Forelimb muscle (tissue), 1 donor: ENCODE measurements at regions not wholly inside any gene's neighbourhood (a gene's known extent, or its start where the extent isn't known, plus 50 kb on each side); places are given as distances from the start of the nearest gene placed in this dataset.
"Not testable (repeated sequence)": the region's sequence is repeated elsewhere in the genome, so short reads cannot be mapped to it uniquely, and the experiment has no call there.

Experiments used
- DNase-seq: peaks from one replicate; pipeline ENCODE4 v3.0.0-alpha.2; 2013; ENCODE audit warnings: low read depth

DNA sequence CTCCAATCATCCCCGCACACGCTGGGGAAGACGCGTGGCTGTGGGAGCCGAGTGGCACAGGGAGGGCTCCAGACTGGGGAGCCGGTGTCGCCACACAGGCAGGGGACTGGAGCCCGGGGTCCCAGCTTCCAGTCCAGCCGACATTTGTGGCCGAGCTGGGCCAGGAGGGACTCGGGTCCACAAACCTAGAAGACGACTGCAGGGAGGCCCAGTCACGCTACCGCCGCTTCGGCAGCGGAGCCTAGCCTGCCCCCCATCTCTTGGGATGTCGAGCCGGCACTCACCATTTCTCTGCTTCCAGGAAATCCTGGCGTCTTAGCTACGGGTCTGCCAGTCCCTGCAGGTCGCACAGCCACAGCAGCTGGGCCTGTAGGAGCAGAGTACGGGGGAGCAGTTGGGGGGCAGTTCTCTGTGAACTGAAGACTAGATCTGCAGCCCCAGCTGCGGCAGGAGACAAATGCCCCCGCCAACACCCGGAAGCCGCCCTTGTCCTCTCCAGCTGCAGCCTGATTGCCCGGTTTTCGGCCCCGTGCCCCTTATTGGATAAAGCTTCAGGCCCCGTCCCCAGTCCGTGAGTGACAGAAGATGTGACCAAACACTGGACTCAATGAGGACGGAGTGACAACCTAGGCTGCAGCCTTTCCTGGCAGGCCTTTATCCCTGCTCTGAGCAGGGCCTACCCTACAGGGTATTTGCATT lies 270.7 kb downstream of the ZNF33B start:
- peak; percentile 36 for DNase-seq

DNA sequence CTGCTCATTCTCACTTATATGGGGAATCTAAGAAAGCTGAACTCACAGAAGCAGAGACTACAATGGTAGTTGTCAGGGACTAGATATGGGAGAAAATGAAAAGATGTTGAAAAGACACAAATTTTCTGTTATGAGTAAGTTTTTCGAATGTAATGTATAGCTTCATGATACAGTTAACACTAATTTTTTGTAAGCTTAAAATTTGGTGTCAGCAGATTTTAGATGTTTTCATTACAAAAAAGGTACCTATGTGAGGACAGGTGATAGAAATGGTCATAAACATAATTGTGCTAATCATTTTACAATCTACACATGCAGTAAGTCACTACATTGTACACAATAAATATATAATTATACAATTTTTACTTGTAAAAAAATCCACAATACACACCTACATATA lies 286.6 kb downstream of the ZNF33B start:
- DNase-seq = no peak

DNA sequence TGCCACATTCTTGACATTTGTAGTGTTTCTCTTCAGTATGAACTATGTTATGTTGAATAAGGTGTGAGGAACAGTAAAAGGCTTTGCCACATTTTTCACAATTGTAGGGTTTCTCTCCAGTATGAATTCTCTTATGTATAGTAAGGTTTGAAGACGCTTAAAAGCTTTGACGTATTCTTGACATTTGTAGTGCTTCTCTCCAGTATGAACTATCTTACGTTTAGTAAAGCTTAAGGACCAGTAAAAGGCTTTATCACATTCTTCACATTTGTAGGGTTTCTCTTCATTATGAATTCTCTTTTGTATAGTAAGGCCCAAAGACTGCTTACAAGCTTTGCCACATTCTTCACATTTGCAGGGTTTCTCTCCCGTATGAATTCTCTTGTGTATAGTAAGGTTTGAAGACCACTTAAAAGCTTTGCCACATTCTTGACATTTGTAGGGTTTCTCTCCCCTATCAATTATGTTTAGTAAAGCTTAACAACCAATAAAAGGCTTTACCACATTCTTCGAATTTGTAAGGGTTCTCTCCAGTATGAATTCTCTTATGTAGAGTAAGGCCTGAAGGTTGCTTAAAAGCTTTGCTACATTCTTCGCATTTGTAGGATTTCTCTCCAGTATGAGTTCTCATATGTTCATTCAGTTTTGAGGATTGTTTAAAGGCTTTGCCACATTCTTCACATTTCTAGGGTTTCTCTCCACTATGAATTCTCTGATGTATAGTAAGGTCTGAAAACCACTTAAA lies 301.6 kb downstream of the ZNF33B start:
- not testable (repeated sequence) for DNase-seq

DNA sequence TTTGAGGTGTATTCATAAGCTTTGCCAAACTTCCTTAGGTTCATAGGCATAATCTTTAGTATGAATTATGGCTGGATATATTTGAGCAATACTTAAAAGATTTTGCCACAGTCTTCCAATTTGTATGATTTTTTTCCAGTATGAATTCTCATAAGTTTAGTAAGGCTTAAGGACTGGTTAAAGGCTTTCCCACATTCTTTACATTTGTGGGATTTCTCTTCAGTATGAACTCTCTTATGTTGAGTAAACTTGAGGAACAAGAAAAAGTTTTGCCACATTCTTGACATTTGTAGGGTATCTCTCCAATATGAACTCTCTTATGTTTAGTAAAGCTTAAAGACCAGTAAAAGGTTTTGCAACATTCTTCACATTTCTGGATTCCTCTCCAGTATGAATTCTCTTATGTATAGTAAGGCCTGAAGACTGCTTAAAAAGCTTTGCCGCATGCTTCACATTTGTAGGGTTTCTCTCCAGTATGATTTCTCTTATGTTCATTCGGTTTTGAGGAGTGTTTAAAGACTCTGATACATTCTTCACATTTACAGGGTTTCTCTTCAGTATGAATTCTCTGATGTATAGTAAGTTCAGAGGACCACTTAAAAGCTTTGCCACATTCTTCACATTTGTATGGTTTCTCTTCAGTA lies 302.6 kb downstream of the ZNF33B start:
- DNase-seq = not testable (repeated sequence)

DNA sequence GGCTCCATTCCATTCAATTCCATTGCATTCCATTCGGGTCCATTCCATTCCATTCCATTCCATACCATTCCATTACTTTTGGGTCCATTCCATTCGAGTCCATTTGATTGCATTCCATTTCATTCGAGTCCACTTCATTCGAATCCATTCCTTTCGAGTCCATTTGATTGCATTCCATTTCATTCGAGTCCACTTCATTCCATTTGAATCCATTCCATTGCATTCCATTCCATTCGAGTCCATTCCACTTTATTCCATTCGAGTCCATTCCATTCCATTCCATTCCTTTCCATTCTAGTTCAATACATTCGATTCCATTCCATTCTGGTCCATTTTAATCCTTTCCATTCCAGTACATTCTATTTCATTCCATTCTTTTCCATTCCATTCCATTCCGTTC lies 334.0 kb downstream of the ZNF33B start:
- no peak for DNase-seq

DNA sequence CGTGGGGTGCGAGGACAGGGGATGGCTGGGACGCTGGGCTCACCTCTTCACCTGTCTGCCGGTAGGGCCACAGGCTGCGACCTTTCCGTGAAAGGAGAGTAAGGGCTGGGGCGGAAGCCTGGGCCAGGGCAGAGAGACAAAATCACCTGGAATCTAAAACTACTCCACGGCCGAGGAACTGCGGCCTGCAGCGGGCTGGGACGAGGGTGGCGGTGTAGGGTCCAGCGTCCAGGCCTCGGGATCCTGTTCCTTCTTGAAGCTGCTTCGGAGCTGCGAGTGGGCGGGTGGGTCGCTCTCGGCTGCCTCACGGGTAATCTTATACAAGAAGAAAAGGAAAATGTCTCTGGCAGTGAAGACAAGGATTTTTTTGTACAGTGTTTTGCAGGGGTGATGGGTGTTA lies 356.5 kb downstream of the ZNF33B start:
- DNase-seq = not testable (repeated sequence)

DNA sequence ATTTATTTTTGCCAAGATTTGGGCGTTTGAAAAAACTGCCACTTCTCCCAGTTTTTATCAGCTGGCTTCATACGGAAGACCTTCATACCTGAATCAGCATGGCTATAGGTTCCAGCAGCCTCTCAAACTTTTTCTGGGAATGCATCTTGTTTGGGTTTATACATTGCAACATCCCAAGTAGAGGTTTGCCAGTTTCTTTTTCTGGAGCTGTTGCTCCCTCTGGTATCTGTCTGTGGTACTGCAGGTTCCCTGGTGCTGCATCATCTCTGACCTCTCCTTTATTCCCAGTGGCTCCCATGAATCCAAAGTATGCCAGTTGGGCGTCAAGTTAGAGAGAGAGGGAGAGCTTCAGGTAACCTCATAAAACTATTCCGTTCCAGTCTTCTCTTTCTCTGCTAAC lies 368.6 kb downstream of the ZNF33B start:
- DNase-seq = not testable (repeated sequence)

DNA sequence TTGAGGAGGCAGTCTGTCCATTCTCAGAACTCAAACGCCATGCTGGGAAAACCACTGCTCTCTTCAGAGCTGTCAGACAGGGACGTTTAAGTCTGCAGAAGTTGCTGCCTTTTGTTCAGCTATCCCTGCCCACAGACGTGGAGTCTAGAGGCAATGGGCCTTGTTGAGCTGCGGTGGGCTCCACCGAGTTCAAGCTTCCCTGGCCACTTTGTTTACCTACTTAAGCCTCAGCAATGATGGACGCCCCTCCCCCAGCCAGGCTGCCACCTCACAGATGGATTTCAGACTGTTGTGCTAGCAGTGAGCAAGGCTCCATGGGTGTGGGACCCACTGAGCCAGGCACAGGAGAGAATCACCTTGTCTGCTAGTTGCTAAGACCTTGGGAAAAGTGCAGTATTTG lies 375.1 kb downstream of the ZNF33B start:
- DNase-seq = not testable (repeated sequence)

DNA sequence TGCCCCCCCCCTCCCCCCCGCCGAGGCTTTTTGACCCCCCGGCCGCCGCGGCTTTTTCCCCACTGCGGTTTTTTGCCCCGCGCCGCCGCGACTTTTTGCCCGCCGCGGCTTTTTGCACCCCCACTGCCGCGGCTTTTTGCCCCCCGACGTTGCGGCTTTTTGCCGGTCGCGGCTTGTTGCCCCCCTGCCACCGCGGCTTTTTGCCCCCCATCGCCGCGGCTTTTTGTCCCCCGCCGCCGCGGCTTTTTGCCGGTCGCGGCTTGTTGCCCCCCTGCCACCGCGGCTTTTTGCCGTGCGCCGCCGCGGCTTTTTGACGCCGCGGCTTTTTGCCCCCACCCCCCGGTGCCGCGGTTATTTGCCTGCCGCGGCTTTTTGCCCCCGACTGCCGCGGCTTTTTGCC lies 395.4 kb downstream of the ZNF33B start:
- not testable (repeated sequence) for DNase-seq

DNA sequence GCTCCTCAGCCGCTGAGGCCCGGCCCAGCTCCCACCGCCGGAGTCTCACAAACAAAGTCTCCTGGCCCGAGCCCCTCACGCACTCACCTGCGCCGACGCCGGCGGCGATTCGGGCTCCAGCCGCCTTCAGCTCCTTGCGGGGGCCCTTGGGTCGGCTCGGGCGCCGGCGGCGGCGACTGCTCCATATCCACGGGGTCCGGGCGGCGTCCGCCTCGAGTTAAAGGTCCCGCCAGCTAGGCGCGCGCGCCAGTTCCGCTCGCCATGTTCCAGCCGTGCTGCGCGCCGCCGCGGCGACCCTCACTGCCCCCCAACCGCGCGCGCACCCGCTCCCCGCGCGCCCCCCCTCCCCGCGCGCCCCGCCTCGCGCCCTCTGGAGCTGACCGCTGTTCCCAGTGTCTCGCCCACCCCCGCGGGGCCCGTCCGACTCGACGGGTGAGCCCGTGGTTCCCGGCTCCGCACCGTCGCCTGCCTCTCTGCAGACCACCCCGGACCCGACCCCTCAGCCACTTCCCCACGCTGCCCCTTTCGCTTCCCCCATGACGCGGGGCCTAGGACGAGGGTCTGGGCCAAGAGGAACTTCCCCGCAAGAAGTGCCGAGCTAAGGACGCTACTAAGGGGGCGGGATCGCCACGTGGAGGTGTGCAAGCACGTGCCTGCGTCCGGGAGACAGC lies 396.1 kb downstream of the ZNF33B start:
- no peak for DNase-seq

DNA sequence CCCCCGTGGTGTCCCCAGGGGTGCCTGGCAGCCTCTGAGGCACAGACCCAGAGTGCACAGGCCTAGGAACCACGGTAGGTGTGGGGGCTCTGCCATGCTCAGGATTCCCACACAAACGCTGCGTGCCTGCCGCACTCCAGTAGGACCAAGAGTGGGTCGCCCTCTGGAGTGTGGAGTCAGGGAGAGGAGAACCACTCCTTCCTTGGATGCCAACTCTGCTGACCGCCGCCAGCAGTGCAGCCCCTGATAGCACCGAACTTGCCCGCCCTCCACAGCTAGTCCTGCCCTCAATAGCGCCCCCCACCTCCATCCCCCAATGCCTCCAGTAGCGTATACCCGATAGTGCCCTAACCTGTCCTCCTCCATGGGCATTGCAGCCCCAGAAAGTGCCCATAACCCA lies 402.0 kb downstream of the ZNF33B start:
- DNase-seq = not testable (repeated sequence)

DNA sequence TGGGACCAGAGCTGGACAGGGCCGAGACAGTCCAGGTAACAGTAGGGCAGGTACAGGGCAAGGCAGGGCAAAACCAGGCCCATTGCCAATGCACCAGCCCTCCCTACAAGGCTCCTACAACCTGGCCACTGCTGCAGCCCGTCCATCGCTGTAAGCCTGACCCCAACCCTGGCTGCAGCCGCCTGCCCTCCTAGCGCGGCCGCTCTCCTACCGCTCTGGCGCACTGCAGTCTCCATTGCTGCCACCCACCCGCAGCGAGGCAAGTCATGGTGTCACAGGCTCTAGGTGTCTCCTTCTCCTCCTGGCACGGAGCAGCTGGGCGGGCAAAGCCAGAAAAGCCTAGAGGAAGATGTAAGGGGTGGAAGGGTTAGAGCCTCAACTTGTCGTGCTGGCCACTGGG lies 402.6 kb downstream of the ZNF33B start:
- not testable (repeated sequence) for DNase-seq

DNA sequence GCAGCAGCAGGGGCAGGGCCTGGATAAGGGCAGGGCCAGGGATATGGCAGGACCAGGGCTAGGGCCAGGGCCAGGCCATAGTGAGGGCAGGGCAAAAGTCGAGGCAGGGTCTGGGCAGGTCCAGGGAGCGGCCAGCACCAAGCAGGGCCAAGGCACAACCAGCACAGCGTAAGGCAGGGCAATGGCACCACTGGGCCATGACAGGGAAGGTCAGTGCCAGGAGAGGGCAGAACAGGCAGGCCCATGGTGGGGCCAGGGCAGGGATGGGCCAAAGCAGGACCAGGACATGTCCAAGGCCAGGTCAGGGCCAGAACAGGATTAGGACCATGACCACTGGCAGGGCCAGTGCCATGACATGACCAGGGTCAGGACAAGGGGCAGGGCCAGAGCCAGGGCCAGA lies 403.1 kb downstream of the ZNF33B start:
- DNase-seq = not testable (repeated sequence)

DNA sequence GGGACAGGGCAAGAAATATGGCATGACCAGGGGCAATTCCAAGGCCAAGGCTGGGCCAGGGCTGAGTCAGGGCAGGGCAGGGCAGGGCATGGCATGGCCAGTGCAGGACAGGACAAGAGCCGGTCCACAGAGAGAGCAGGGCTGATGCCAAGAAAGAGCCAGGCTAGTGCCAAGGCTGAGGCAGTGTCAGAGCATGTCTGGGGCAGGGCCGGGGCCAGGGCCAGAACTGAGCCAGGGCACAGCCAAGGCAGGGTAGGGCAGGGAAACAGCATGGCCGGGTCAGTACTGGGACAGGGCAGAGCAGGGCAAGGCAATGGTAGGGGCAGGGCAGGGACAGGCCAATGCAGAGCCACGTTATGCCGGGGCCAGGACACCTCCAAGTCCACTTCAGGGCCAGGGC lies 403.9 kb downstream of the ZNF33B start:
- DNase-seq = not testable (repeated sequence)

DNA sequence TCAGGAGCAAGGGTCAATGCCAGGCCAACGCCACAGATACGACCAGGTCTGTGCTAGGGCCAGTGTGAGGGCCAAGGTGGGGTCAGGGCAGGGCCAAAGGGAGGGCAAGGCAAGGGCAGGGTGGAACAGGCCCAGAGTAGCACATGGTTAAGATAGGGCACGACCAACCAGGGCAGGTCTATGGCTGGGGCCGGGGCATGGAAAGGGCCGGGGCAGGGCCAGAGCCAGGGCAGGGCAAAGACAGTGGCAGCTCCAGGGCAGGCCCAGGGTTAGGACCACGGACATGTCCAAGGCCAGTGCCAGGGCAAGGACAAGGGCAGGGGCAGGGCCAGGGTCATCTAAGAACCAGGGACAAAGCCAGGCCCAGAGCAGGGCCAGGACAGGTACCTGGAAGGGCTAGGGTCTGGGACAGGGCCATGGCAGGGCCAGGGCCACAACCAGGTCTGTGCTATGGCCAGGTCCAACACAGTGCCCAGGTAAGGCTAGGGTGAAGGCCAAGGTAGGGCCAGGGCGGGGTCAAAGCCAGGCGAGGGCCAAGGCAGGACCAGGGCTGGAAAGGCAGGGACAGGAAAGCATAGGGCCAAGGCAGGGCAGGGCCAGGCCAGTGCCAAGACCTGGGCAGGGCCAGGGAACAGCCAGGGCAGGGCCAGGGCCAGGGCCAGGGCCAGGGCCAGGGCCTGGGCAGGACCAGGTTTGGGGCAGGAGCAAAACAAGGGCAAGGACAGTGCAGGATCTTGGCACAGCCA lies 404.7 kb downstream of the ZNF33B start:
- not testable (repeated sequence) for DNase-seq

DNA sequence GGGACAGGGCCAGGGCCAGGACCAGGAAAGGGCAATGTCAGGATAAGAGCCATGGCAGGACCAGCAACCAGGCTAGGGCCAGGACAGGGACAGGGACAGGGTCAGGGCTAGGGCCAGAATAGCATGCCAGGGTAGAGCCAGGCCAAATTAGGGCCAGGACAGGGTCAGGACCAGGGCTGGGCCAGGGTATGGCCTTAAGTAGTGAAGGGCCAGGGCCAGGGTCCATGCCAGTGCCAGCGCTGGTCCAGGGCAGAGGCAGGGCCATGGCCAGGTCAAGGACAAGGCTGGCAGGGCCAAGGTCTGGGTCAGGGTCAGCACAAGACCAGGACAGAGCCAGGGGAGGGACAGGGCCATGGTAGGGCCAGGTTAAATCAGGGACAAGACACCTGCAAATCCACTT lies 405.4 kb downstream of the ZNF33B start:
- not testable (repeated sequence) for DNase-seq

DNA sequence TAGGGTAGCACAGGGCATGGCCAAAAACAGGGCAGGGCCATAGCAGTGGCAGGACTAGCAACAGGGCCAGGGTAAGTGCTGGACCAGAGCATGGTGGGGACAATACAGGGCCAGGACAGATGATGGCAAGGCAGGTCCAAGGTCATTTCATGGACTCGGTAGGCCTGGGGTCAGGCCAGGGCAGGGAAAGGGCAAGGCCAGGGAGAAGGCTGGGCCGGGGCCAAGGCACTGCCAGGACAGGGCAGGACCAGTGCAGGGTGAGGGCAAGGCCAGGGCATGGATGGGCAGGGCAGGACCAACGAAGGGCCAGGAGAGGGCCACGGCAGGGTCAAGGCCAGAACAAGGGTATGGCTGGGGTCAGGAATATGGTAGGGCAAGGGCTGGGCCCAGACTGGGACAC lies 407.6 kb downstream of the ZNF33B start:
- not testable (repeated sequence) for DNase-seq

DNA sequence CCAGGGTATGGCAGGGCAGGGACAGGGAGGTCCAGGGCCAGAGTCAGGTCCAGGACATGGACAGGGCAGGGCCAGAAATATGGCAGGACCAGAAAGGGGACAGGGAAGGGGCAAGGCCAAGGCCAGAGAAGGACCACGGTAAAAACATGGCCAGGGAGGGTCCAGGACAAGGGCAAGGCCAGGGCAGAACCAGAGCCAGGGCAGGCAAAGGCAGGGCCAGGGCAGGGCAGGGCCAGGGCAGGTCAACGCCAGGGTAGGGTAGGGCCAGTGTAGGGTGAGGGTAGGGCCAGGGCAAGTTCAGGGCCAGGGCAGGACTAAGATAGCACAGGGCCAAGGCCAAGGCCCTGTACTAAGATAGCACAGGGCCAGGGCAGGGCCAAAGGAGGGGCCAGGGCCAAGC lies 408.3 kb downstream of the ZNF33B start:
- not testable (repeated sequence) for DNase-seq

DNA sequence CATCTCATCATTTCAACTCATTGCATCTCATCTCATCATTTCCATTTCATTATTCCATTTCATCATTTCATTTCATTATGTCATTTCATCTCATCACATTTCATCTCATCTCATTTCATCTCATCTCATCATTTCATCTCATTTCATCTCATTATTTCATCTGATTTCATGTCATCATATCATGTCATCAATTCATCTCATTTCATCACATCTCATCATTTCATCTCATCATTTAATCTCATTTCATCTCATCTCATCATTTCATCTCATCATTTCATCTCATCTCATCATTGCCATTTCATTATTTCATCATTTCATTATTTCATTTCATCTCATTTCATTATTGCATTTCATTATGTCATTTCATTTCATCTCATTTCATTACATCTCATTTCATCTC lies 410.5 kb downstream of the ZNF33B start:
- not testable (repeated sequence) for DNase-seq

DNA sequence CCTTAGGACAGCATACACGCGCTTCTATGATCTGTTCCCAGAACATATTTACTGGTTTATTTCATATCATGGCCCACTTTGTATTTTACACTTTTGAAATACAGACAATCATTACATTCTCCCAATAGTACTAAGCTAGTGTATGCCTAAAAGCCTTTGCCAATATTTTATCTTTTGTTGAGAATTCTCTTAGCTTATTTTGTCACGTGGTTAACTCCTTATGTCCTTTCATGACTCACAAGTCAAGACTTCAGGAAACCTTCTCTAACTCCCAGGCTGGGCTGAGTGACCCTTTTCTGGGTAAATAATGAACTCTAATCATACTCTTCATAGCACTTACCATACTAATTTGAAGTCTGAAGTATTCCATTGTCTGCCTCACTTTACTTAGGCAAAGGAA lies 444.8 kb downstream of the ZNF33B start:
- DNase-seq = not testable (repeated sequence)

DNA sequence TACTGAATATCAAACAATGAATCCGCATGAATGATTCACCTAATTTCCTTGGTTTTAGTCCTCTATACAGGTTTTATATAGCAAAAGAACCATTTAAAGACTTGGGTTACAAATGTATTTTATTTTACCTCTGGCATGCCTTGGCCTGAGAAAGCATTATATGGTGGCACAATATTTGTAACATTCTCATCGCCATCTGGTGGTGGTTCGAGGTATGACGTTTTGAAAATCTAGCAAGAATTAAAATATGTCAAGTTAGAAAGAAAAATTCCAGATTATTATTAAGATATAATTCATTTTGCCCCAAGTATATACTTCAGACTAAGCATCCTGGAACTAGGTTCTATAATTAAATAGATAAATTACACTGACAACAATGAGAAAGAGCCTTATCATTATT lies 445.9 kb downstream of the ZNF33B start:
- not testable (repeated sequence) for DNase-seq
